ENCODE measurements at regions not wholly inside any gene's neighbourhood (a gene's known extent, or its start where the extent isn't known, plus 50 kb on each side); places are given as distances from the start of the nearest gene placed in this dataset.

DNA sequence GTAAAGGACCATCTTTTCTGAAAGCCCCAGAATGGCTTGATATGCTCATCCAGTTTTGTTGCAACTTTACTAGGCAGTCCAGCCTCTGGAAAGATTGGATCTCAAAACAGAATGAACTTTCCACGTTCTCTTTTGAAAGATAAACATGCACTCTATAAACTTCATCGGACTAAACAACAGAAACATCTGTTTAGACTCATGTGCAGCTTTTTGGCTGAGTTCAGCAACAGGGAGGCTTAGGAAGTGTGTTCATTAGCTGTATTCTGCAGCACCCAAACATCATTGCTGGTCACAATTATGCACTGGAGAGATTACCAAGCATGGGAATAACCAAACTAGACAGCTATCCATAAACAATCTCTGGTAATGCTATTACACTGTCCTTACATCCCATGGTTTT is 180.5 kb downstream of the TENT5A start:
- Mint-ChIP-seq H3K36me3 (ENCODE audit: low read depth) (no peaks in the 10 kb centered on the region), H3K27ac (no peak overlapping the region), H3K27me3 (ENCODE audit: low read depth) (no peaks in the 10 kb centered on the region), H3K9me3 (peaks cover 2% of the 10 kb centered on the region), H3K4me3 (ENCODE audit: low read depth) (no peak overlapping the region), H3K4me1 (ENCODE audit: low read depth) (no peaks in the 10 kb centered on the region)
- DNase-seq (ENCODE audit: low spot score) = no peak
- intact Hi-C loops (cut with micrococcal nuclease) = no loop called here

DNA sequence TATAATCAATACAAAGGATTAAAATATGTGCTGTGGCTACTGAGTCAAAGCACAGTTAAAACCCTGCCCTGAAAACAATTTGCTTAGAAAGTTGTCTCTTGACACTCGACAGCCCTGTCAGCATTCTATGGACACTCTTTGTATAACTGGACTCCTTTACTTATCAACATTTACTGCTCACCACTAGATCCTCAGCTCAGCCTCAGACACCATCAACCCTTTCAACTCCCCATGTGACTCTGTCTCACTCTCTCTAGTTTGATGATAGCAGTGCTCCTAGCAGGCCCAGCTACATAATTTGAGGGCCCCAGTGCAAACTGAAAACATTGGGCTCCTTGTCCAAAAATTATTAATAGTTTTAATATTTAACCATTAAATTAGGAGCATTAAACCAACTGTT is 181.8 kb downstream of the TENT5A start:
- intact Hi-C loops (cut with micrococcal nuclease) = no loop called here
- no peaks in the 10 kb centered on the region for H3K9me3 Mint-ChIP-seq
- H3K36me3 Mint-ChIP-seq (ENCODE audit: low read depth) = no peaks in the 10 kb centered on the region
- H3K27ac Mint-ChIP-seq = no peak overlapping the region
- H3K4me3 Mint-ChIP-seq (ENCODE audit: low read depth) = no peak overlapping the region
- no peak for DNase-seq (ENCODE audit: low spot score)
- no peaks in the 10 kb centered on the region for H3K27me3 Mint-ChIP-seq (ENCODE audit: low read depth)
- no peaks in the 10 kb centered on the region for H3K4me1 Mint-ChIP-seq (ENCODE audit: low read depth)

DNA sequence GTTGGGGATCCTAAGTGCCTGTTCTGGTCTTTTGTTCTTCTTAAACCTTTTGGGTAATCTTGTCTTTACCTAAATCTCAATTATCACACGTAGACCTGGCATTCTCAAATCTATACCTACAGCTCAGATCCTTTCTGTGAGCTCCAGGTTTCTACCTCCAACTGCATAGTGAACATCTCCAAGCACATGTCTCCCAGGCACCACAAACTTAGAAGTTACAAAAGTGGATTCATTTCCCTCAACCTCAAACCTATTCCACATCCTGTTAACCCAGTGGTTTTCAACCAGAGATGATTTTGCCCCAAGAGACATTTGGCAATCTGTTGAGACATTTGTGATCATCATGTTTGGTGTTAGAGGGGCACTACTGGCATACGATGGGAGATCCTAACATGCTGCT is 183.5 kb downstream of the TENT5A start:
- intact Hi-C loops (cut with micrococcal nuclease) = no loop called here
- H3K36me3 Mint-ChIP-seq (ENCODE audit: low read depth) = no peaks in the 10 kb centered on the region
- H3K9me3 Mint-ChIP-seq = no peaks in the 10 kb centered on the region
- no peaks in the 10 kb centered on the region for H3K27me3 Mint-ChIP-seq (ENCODE audit: low read depth)
- H3K27ac Mint-ChIP-seq = no peak overlapping the region
- DNase-seq (ENCODE audit: low spot score) = no peak
- H3K4me1 Mint-ChIP-seq (ENCODE audit: low read depth) = no peaks in the 10 kb centered on the region
- H3K4me3 Mint-ChIP-seq (ENCODE audit: low read depth) = no peak overlapping the region

DNA sequence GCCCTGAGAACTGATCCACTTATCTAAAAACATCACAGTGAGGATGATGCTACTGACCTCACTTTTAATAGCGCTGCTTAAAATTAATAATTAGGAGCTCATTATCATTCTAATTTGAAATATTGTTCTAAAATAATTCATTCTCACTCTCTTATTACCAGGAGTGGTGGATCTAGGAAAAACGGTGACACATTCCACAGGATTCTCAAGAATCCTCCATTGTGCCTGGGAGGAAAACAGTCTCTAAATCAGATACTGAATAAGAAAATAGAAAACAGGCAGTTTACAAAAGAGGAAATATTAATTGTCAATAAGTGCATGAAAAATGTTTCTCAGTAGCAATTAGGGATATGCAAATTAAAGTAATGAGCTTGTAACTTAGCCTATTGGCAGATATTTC is 187.4 kb downstream of the TENT5A start:
- no peaks in the 10 kb centered on the region for H3K4me1 Mint-ChIP-seq (ENCODE audit: low read depth)
- no peak overlapping the region for H3K27ac Mint-ChIP-seq
- no peaks in the 10 kb centered on the region for H3K27me3 Mint-ChIP-seq (ENCODE audit: low read depth)
- H3K9me3 Mint-ChIP-seq = no peaks in the 10 kb centered on the region
- no peak for DNase-seq (ENCODE audit: low spot score)
- intact Hi-C loops (cut with micrococcal nuclease) = no loop called here
- no peak overlapping the region for H3K4me3 Mint-ChIP-seq (ENCODE audit: low read depth)
- H3K36me3 Mint-ChIP-seq (ENCODE audit: low read depth) = no peaks in the 10 kb centered on the region

DNA sequence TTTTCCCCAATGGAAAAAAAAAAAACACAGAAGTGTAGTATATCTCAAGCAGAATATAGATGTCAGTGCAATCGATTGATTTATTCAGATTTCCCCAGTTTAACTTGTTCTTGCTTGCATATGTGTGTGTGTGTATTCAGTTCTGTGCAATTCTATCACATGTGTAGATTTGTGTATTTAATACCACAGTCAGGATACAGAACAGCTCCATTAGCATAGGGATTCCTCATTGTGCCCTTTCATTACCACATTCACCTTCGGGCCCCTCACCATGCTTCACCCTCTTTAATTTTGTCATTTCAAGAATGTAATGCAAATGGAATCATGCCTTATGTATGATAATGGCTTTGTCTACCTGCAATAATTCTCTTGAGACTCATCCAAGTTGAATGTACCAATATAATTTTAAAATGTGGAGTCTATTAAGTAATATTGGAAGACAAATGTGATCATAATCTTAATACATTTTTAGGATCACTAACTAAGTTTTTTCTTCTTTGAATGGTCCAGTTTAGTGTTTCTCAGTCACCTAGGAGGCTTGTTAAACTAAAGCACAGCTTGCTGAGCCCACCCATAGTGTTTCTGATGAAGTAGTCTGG is 187.9 kb downstream of the TENT5A start:
- intact Hi-C loops (cut with micrococcal nuclease) = no loop called here
- Mint-ChIP-seq H3K27ac (no peak overlapping the region), H3K27me3 (ENCODE audit: low read depth) (no peaks in the 10 kb centered on the region), H3K9me3 (no peaks in the 10 kb centered on the region), H3K4me3 (ENCODE audit: low read depth) (no peak overlapping the region), H3K36me3 (ENCODE audit: low read depth) (no peaks in the 10 kb centered on the region), H3K4me1 (ENCODE audit: low read depth) (no peaks in the 10 kb centered on the region)
- DNase-seq (ENCODE audit: low spot score) = no peak

DNA sequence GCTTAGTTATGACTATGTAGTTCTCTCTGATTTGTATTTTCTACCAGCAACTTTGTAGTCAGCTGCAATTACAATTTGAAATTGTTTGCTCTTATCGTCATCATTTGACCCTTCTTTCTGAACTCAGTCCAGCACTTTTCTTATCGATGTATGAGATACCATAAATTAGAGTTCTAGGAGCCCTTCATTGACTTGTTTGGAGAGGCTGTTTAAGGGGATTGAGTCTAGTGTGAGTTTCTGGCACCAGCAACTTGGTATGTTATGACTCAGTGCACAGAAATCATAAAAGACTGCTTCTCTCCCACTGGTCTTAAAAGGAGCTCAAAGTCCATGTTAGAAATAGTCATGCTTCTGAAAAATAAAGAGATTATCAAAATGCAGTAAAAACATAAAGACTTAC is 190.3 kb downstream of the TENT5A start:
- Mint-ChIP-seq H3K4me1 (ENCODE audit: low read depth) (no peaks in the 10 kb centered on the region), H3K9me3 (no peaks in the 10 kb centered on the region), H3K36me3 (ENCODE audit: low read depth) (no peaks in the 10 kb centered on the region), H3K4me3 (ENCODE audit: low read depth) (no peak overlapping the region), H3K27ac (no peak overlapping the region), H3K27me3 (ENCODE audit: low read depth) (no peaks in the 10 kb centered on the region)
- DNase-seq (ENCODE audit: low spot score) = no peak
- intact Hi-C loops (cut with micrococcal nuclease) = no loop called here

DNA sequence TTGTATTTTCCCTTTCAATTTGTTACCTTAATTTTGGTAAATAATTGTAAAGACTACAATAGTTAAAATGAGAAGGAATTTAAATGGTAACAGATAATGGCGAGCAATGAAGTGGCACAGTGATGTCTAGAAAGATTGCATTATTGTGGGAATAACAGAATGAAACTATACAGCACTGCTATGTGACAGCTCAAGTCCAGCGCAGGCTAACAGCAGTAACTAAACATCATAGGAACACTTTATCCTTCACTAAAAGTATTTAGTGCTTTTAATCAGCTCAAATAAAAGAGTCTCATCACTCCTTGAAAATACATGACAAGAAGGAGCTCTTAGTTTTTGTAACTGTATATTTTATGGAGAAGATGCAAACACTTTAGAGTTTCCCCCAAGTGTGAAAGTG is 190.8 kb downstream of the TENT5A start:
- H3K27me3 Mint-ChIP-seq (ENCODE audit: low read depth) = no peaks in the 10 kb centered on the region
- no peak for DNase-seq (ENCODE audit: low spot score)
- H3K9me3 Mint-ChIP-seq = no peaks in the 10 kb centered on the region
- intact Hi-C loops (cut with micrococcal nuclease) = no loop called here
- no peaks in the 10 kb centered on the region for H3K4me1 Mint-ChIP-seq (ENCODE audit: low read depth)
- no peak overlapping the region for H3K4me3 Mint-ChIP-seq (ENCODE audit: low read depth)
- H3K36me3 Mint-ChIP-seq (ENCODE audit: low read depth) = no peaks in the 10 kb centered on the region
- H3K27ac Mint-ChIP-seq = no peak overlapping the region

DNA sequence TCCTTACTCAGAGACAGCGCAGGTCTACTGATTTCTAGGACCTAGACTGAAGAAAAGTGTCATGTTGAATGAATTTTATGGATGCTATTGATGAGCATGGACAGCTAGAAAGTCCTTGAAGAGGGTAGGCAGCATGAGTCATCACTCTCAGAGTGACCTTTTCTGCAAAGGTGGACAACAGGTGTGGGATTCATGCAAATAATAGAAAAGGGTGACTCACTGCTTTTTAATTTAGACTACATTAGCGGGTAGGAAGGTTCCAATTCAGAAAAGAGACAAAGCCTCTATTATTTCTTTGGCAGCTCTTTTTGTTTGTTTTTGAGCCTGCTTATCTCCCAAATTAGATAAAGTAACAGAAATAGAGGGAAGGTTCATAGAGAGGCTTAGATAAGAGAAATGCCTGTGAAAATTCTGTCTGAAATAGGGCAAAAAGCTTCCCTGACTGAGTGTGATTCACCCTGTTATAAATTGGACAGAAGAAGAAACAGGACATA is 191.4 kb downstream of the TENT5A start:
- DNase-seq (ENCODE audit: low spot score) = no peak
- no peaks in the 10 kb centered on the region for H3K4me1 Mint-ChIP-seq (ENCODE audit: low read depth)
- no peaks in the 10 kb centered on the region for H3K9me3 Mint-ChIP-seq
- H3K4me3 Mint-ChIP-seq (ENCODE audit: low read depth) = no peak overlapping the region
- no peaks in the 10 kb centered on the region for H3K27me3 Mint-ChIP-seq (ENCODE audit: low read depth)
- no peak overlapping the region for H3K27ac Mint-ChIP-seq
- H3K36me3 Mint-ChIP-seq (ENCODE audit: low read depth) = no peaks in the 10 kb centered on the region
- intact Hi-C loops (cut with micrococcal nuclease) = no loop called here

DNA sequence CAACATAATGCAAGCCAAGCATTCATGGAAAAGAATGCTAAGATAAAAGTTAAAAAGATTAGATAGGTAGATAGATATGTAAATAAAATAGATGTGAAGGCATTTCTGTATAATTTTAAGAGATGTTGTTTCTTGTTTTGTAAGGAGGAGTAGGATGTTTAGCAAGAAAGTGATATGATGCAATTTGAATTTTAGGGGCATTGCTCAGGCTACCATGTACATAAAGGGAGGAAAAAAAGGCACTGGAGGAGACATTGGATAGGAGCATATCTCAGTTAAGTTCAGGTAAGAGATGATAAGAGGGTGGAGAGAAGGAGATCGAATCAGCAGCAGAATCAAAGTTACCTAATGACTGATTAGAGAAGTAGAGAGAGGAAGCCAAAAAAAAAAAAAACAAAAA is 194.7 kb downstream of the TENT5A start:
- H3K36me3 Mint-ChIP-seq (ENCODE audit: low read depth) = no peaks in the 10 kb centered on the region
- H3K4me1 Mint-ChIP-seq (ENCODE audit: low read depth) = no peaks in the 10 kb centered on the region
- no peaks in the 10 kb centered on the region for H3K9me3 Mint-ChIP-seq
- DNase-seq (ENCODE audit: low spot score) = no peak
- intact Hi-C loops (cut with micrococcal nuclease) = no loop called here
- no peak overlapping the region for H3K27ac Mint-ChIP-seq
- no peak overlapping the region for H3K4me3 Mint-ChIP-seq (ENCODE audit: low read depth)
- H3K27me3 Mint-ChIP-seq (ENCODE audit: low read depth) = no peaks in the 10 kb centered on the region

DNA sequence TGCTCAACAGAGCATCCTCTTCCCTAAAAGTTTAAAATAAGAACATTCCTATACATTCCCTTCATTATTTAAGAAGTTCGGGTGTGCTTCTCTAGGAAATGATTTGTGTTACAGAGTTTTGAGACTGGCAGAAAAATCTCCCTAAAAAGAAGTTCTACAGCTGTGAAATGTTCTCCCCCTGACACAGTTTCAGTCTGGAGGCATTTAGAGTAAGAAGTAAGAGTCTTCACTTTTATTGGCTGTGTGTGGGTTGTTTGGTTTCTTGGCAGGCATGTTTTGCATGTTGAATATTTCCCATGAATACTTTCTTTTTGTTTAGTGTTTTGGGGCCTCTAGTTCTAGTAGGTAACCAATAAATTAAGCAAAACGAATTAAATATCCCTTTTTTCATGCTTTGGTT is 195.9 kb downstream of the TENT5A start:
- Mint-ChIP-seq H3K36me3 (ENCODE audit: low read depth) (no peaks in the 10 kb centered on the region), H3K9me3 (no peaks in the 10 kb centered on the region), H3K4me1 (ENCODE audit: low read depth) (no peaks in the 10 kb centered on the region), H3K27me3 (ENCODE audit: low read depth) (no peaks in the 10 kb centered on the region), H3K4me3 (ENCODE audit: low read depth) (no peak overlapping the region), H3K27ac (no peak overlapping the region)
- DNase-seq (ENCODE audit: low spot score) = no peak
- intact Hi-C loops (cut with micrococcal nuclease) = no loop called here

DNA sequence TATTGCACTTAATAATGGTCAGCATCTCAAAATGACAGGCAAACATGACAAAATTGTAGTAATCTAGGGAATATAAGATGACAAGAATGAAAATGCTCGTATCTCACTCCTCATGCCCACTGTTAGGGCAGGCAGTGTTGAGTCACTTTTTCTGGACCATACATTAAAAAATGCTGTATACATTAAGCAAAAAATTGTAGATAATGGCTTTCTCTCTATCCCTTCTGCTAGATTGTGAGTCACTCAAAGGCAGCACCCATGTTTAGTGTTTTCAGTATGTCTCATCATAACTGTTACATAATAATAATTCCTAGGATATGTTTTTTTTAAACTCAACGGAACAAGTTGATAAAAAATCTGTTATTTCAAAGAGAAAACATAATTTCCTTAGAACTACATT is 199.3 kb downstream of the TENT5A start:
- no peak overlapping the region for H3K4me3 Mint-ChIP-seq (ENCODE audit: low read depth)
- H3K9me3 Mint-ChIP-seq = no peaks in the 10 kb centered on the region
- intact Hi-C loops (cut with micrococcal nuclease) = no loop called here
- no peak for DNase-seq (ENCODE audit: low spot score)
- no peaks in the 10 kb centered on the region for H3K27me3 Mint-ChIP-seq (ENCODE audit: low read depth)
- no peak overlapping the region for H3K27ac Mint-ChIP-seq
- no peaks in the 10 kb centered on the region for H3K4me1 Mint-ChIP-seq (ENCODE audit: low read depth)
- no peaks in the 10 kb centered on the region for H3K36me3 Mint-ChIP-seq (ENCODE audit: low read depth)

DNA sequence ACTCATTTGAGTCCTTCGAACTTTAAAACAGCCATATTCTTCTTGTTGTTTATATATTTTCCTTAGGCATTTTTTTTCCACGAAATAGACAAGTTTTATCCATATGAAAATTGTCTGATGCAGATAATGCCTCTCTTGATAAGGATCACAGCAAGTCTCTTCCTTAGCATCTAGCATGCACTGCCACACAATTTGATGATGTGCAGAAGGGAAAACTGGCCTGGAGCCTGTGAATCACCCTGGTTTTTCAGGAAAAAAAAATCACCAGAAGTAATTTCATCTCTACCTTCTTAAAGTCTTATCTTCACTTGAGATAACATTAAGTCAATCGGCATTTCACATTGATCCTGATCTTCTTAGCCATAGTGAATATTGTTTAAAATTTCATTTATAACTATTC is 199.8 kb downstream of the TENT5A start:
- Mint-ChIP-seq H3K4me3 (ENCODE audit: low read depth) (no peak overlapping the region), H3K4me1 (ENCODE audit: low read depth) (no peaks in the 10 kb centered on the region), H3K9me3 (no peaks in the 10 kb centered on the region), H3K27ac (no peak overlapping the region), H3K27me3 (ENCODE audit: low read depth) (no peaks in the 10 kb centered on the region), H3K36me3 (ENCODE audit: low read depth) (no peaks in the 10 kb centered on the region)
- no peak for DNase-seq (ENCODE audit: low spot score)
- intact Hi-C loops (cut with micrococcal nuclease) = no loop called here

DNA sequence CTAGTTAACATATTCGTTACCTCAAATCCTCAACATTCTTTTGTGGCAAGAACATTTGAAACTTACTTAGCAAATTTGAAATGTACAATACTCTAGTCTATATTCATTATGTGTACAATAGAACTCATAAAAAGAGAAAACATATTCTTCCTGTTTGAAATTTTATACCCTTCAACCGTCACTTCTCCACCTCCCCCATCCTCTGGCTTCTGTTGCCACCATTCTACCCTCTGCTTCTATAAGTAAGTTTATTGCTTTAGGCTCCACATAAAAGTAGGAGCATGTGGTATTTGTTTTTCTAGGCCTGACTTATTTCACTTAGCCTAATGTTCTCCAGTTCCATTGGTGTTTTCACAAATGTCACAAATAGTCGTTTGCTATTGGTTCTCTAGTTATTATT is 205.3 kb downstream of the TENT5A start:
- Mint-ChIP-seq H3K9me3 (no peaks in the 10 kb centered on the region), H3K27ac (no peak overlapping the region), H3K27me3 (ENCODE audit: low read depth) (no peaks in the 10 kb centered on the region), H3K4me1 (ENCODE audit: low read depth) (no peaks in the 10 kb centered on the region), H3K4me3 (ENCODE audit: low read depth) (no peak overlapping the region), H3K36me3 (ENCODE audit: low read depth) (no peaks in the 10 kb centered on the region)
- DNase-seq (ENCODE audit: low spot score) = no peak
- intact Hi-C loops (cut with micrococcal nuclease) = no loop called here

DNA sequence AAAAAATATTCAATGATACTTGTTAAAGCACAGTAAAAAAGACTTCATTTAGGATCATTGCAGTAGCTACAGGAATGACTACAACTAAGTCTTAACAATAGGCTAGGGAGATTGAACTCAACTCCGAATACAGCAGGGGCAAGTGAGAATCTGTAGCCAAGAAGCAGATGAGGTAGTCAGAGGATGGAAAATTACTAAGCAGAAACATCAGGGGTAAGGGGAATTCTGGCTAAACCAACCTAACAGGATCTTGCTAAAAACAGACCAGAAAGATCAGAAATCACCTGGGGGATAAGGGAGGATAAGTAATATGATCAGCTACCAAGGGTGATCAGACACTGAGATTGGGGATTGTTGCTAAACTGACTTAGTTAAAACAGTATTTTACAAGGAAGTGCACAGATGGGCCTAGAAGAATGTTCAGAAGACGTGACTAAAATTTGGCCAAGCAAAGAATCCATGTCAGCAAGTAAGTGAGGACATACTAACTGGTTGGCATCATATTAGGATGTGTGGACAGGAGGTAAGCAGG is 217.5 kb downstream of the TENT5A start:
- intact Hi-C loops (cut with micrococcal nuclease) = no loop called here
- Mint-ChIP-seq H3K4me3 (ENCODE audit: low read depth) (no peak overlapping the region), H3K9me3 (peaks cover 5% of the 10 kb centered on the region), H3K4me1 (ENCODE audit: low read depth) (no peaks in the 10 kb centered on the region), H3K36me3 (ENCODE audit: low read depth) (no peaks in the 10 kb centered on the region), H3K27ac (no peak overlapping the region), H3K27me3 (ENCODE audit: low read depth) (no peaks in the 10 kb centered on the region)
- DNase-seq (ENCODE audit: low spot score) = no peak
